SK-N-SH treated with all-trans-retinoic acid at 6 μM for 48 hours (cell line): ENCODE measurements at regions not wholly inside any gene's neighbourhood (a gene's known extent, or its start where the extent isn't known, plus 50 kb on each side); places are given as distances from the start of the nearest gene placed in this dataset.

Experiments
- ATAC-seq: fragments of 200-7000 bp; cut with Tn5 transposase; 3 replicates; pipeline ENCODE4 v1.9.1; 2020; ENCODE audit warnings: mild to moderate bottlenecking, moderate library complexity
- ARNTL ChIP-seq: fragments of 450-650 bp; formaldehyde crosslinking; IDR thresholded peaks from 2 replicates; pipeline ENCODE4 v1.5.0; 2020; ENCODE audit warnings: low read depth, mild to moderate bottlenecking, moderate library complexity, borderline replicate concordance
- CSDC2 ChIP-seq: fragments of 250-450 bp; sonication (Bioruptor Pico); IDR thresholded peaks from 2 replicates; pipeline ENCODE4 v1.5.0; 2020; ENCODE audit warnings: mild to moderate bottlenecking, moderate library complexity
- CSRNP3 ChIP-seq: fragments of 250-450 bp; sonication (Bioruptor Pico); IDR thresholded peaks from 2 replicates; pipeline ENCODE4 v1.5.1; 2021; ENCODE audit warnings: mild to moderate bottlenecking, moderate library complexity
- ESRRG ChIP-seq: fragments of 250-450 bp; sonication (Bioruptor Pico); IDR thresholded peaks from 2 replicates; pipeline ENCODE4 v1.6.1; 2021; ENCODE audit warnings: mild to moderate bottlenecking
- GLIS3 ChIP-seq: fragments of 250-450 bp; sonication (Bioruptor Pico); IDR thresholded peaks from 2 replicates; pipeline ENCODE4 v1.5.0; 2020; ENCODE audit warnings: mild to moderate bottlenecking, moderate library complexity
- ISL1 ChIP-seq: fragments of 250-450 bp; sonication (Bioruptor Pico); IDR thresholded peaks from 2 replicates; pipeline ENCODE4 v2.1.2; 2022; ENCODE audit warnings: mild to moderate bottlenecking, moderate library complexity
- OSR1 ChIP-seq: fragments of 250-450 bp; sonication (Bioruptor Pico); IDR thresholded peaks from 2 replicates; pipeline ENCODE4 v1.8.0; 2022; ENCODE audit warnings: moderate library complexity, mild to moderate bottlenecking, inconsistent platforms
- PATZ1 ChIP-seq: fragments of 250-450 bp; sonication (Bioruptor Pico); IDR thresholded peaks from 2 replicates; pipeline ENCODE4 v1.8.0; 2020; ENCODE audit warnings: mild to moderate bottlenecking, moderate library complexity, borderline replicate concordance
- PPARA ChIP-seq: fragments of 250-450 bp; sonication (Bioruptor Pico); IDR thresholded peaks from 2 replicates; pipeline ENCODE4 v1.5.0; 2020; ENCODE audit warnings: mild to moderate bottlenecking, borderline replicate concordance
- RARB ChIP-seq: fragments of 250-450 bp; sonication (Bioruptor Pico); IDR thresholded peaks from 2 replicates; pipeline ENCODE4 v1.8.0; 2021; ENCODE audit warnings: mild to moderate bottlenecking, moderate library complexity
- SNAI2 ChIP-seq: fragments of 250-450 bp; sonication (Bioruptor Pico); IDR thresholded peaks from 2 replicates; pipeline ENCODE4 v1.5.0; 2020; ENCODE audit warnings: mild to moderate bottlenecking, moderate library complexity
- TCF4 ChIP-seq: fragments of 250-450 bp; sonication (Bioruptor Pico); IDR thresholded peaks from 2 replicates; pipeline ENCODE4 v1.8.0; 2021; ENCODE audit warnings: mild to moderate bottlenecking, moderate library complexity, borderline replicate concordance
- TOX ChIP-seq: fragments of 250-450 bp; sonication (Bioruptor Pico); IDR thresholded peaks from 2 replicates; pipeline ENCODE4 v1.8.0; 2021; ENCODE audit warnings: mild to moderate bottlenecking, moderate library complexity, borderline replicate concordance
- TSHZ2 ChIP-seq: fragments of 250-450 bp; sonication (Bioruptor Pico); IDR thresholded peaks from 2 replicates; pipeline ENCODE4 v1.5.0; 2020; ENCODE audit warnings: mild to moderate bottlenecking, moderate library complexity
- ZC3H10 ChIP-seq: fragments of 250-450 bp; sonication (Bioruptor Pico); IDR thresholded peaks from 2 replicates; pipeline ENCODE4 v1.5.1; 2021; ENCODE audit warnings: mild to moderate bottlenecking, moderate library complexity
- ZFP3 ChIP-seq: fragments of 250-450 bp; sonication (Bioruptor Pico); IDR thresholded peaks from 2 replicates; pipeline ENCODE4 v1.5.0; 2020; ENCODE audit warnings: mild to moderate bottlenecking, moderate library complexity
- ZFP30 ChIP-seq: fragments of 450-650 bp; formaldehyde crosslinking; IDR thresholded peaks from 2 replicates; pipeline ENCODE4 v1.5.0; 2022; ENCODE audit warnings: mild to moderate bottlenecking, moderate library complexity
- ZNF565 ChIP-seq: fragments of 450-650 bp; formaldehyde crosslinking; conservative IDR thresholded peaks from 2 replicates; pipeline ENCODE4 v1.5.0; 2020; ENCODE audit warnings: low read depth, mild to moderate bottlenecking, moderate library complexity
- ZNF70 ChIP-seq: fragments of 450-650 bp; formaldehyde crosslinking; IDR thresholded peaks from 2 replicates; pipeline ENCODE4 v1.5.0; 2020; ENCODE audit warnings: mild to moderate bottlenecking, moderate library complexity
- ZNF8 ChIP-seq: fragments of 450-650 bp; formaldehyde crosslinking; IDR thresholded peaks from 2 replicates; pipeline ENCODE4 v1.5.0; 2020; ENCODE audit warnings: mild to moderate bottlenecking, moderate library complexity
- TF ChIP-seq, protein P1 (sequence below): fragments of 250-450 bp; sonication (Bioruptor Pico); IDR thresholded peaks from 2 replicates; pipeline ENCODE4 v1.5.1; 2020; ENCODE audit warnings: low read depth, mild to moderate bottlenecking, moderate library complexity
- TF ChIP-seq, protein P2 (sequence below): fragments of 250-450 bp; sonication (Bioruptor Pico); IDR thresholded peaks from 2 replicates; pipeline ENCODE4 v1.8.0; 2021; ENCODE audit warnings: low read depth, mild to moderate bottlenecking, moderate library complexity, borderline replicate concordance

GRCh38 chr2:107469437-107469995, 357.2 kb upstream of the RGPD4 start:
- ATAC-seq = no peak
- TF ChIP-seq ZNF565 (CRISPR knock-in tag) (no peak), RARB (CRISPR knock-in tag) (no peak), PATZ1 (CRISPR knock-in tag) (no peak), ZFP3 (CRISPR knock-in tag) (no peak), OSR1 (CRISPR knock-in tag) (no peak), ZC3H10 (CRISPR knock-in tag) (no peak)

DNA sequence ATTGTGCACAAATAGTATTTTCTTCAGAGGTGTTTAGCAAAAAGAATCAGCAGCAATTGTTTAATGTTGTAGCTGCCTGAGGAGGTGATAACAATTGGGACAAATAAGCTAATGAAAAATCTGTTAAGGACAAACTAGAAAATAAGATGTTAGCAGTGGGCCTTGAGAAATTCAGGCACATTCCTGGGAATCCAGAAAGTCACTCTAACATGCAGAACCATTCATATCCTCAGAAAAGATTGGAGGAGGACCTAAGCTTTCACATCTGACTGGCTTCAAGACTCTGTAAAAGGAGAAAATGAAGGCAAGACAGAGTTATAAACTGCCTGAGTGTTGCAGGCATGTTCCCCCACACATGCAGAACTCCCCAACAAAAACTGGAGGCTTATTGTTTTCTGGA, 353.5 kb upstream of the RGPD4 start:
- ATAC-seq = no peak

DNA sequence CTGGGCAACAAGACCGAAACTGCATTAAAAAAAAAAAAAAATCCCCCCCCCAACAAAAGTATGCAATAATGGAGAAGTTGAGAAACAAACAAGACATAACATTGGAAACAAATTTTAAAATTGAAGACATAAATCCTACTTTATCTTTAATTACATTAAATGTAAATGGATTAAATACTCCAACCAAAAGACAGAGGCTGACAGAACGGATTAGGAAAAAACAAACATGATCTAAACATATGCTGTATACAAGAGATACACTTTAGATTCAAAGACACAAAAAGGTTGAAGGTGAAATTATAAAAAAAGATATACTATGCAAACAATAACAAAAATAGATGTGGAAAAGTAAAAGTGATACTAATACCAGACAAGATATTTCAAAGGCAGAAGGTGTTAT, 350.8 kb upstream of the RGPD4 start:
- ATAC-seq = no peak
- no peak for TF ChIP-seq ZNF565 (CRISPR knock-in tag)
- no peak for TF ChIP-seq ISL1
- TF ChIP-seq OSR1 (CRISPR knock-in tag) = no peak
- no peak for TF ChIP-seq ZFP3 (CRISPR knock-in tag)
- TF ChIP-seq TSHZ2 (CRISPR knock-in tag) = no peak
- no peak for TF ChIP-seq ZFP30 (CRISPR knock-in tag)
- no peak for TF ChIP-seq TOX (CRISPR knock-in tag)
- TF ChIP-seq ESRRG (CRISPR knock-in tag) = no peak
- TF ChIP-seq, protein P1, sequence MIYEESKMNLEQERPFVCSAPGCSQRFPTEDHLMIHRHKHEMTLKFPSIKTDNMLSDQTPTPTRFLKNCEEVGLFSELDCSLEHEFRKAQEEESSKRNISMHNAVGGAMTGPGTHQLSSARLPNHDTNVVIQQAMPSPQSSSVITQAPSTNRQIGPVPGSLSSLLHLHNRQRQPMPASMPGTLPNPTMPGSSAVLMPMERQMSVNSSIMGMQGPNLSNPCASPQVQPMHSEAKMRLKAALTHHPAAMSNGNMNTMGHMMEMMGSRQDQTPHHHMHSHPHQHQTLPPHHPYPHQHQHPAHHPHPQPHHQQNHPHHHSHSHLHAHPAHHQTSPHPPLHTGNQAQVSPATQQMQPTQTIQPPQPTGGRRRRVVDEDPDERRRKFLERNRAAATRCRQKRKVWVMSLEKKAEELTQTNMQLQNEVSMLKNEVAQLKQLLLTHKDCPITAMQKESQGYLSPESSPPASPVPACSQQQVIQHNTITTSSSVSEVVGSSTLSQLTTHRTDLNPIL = no peak
- no peak for TF ChIP-seq CSDC2 (CRISPR knock-in tag)
- TF ChIP-seq PATZ1 (CRISPR knock-in tag) = no peak
- TF ChIP-seq PPARA (CRISPR knock-in tag) = no peak

More for the DNA sequence above, 353.5 kb upstream of the RGPD4 start:
- TF ChIP-seq GLIS3 (CRISPR knock-in tag) (no peak), ESRRG (CRISPR knock-in tag) (no peak), ZNF70 (no peak), TCF4 (no peak), ZNF8 (no peak), CSDC2 (CRISPR knock-in tag) (no peak), CSRNP3 (no peak), PPARA (CRISPR knock-in tag) (no peak), ISL1 (no peak), SNAI2 (CRISPR knock-in tag) (no peak), ZFP3 (CRISPR knock-in tag) (no peak), ARNTL (no peak), PATZ1 (CRISPR knock-in tag) (no peak), RARB (CRISPR knock-in tag) (no peak), ZFP30 (CRISPR knock-in tag) (no peak)
- TF ChIP-seq, protein P2, sequence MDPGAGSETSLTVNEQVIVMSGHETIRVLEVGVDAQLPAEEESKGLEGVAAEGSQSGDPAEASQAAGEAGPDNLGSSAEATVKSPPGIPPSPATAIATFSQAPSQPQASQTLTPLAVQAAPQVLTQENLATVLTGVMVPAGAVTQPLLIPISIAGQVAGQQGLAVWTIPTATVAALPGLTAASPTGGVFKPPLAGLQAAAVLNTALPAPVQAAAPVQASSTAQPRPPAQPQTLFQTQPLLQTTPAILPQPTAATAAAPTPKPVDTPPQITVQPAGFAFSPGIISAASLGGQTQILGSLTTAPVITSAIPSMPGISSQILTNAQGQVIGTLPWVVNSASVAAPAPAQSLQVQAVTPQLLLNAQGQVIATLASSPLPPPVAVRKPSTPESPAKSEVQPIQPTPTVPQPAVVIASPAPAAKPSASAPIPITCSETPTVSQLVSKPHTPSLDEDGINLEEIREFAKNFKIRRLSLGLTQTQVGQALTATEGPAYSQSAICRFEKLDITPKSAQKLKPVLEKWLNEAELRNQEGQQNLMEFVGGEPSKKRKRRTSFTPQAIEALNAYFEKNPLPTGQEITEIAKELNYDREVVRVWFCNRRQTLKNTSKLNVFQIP (CRISPR knock-in tag) = no peak
